Hepatocyte (in vitro differentiated cells): ENCODE measurements at regions not wholly inside any gene's neighbourhood (a gene's known extent, or its start where the extent isn't known, plus 50 kb on each side); places are given as distances from the start of the nearest gene placed in this dataset.

Source experiments
- DNase-seq: peaks from one replicate; pipeline ENCODE4 v3.0.0-alpha.2; 2016; ENCODE audit warnings: low spot score
- H2AFZ ChIP-seq: fragments of 200-600 bp; sonication (generic); 2 replicates; pipeline ENCODE4 v1.6.0; 2016; ENCODE audit warnings: antibody characterized with exemption, mild to moderate bottlenecking
- H3K27ac ChIP-seq: fragments of 200-600 bp; sonication (generic); 2 replicates; pipeline ENCODE4 v1.5.1; 2016; ENCODE audit warnings: mild to moderate bottlenecking
- H3K27me3 ChIP-seq: fragments of 200-600 bp; sonication (generic); 2 replicates; pipeline ENCODE4 v1.6.1; 2016
- H3K36me3 ChIP-seq: fragments of 200-600 bp; sonication (generic); replicated peaks from 2 replicates; pipeline ENCODE4 v1.5.1; 2016; ENCODE audit warnings: low read depth; ENCODE audit not compliant: insufficient read depth
- H3K4me1 ChIP-seq: fragments of 200-600 bp; sonication (generic); 2 replicates; pipeline ENCODE4 v1.5.1; 2016; ENCODE audit warnings: mild to moderate bottlenecking, moderate library complexity; ENCODE audit not compliant: insufficient read depth
- H3K4me2 ChIP-seq: fragments of 200-600 bp; sonication (generic); 2 replicates; pipeline ENCODE4 v1.6.0; 2016
- H3K4me3 ChIP-seq: fragments of 200-600 bp; sonication (generic); 2 replicates; pipeline ENCODE4 v1.5.1; 2016; ENCODE audit warnings: mild to moderate bottlenecking
- H3K79me2 ChIP-seq: fragments of 200-600 bp; sonication (generic); 2 replicates; pipeline ENCODE4 v1.6.0; 2017; ENCODE audit warnings: mild to moderate bottlenecking
- H3K9me2 ChIP-seq: fragments of 200-600 bp; sonication (generic); replicated peaks from 2 replicates; pipeline ENCODE4 v1.6.0; 2017; ENCODE audit warnings: mild to moderate bottlenecking; ENCODE audit not compliant: insufficient read depth
- H3K9me3 ChIP-seq: fragments of 200-600 bp; sonication (generic); 2 replicates; pipeline ENCODE4 v1.5.1; 2016; ENCODE audit warnings: low read depth, mild to moderate bottlenecking
- H4K20me1 ChIP-seq: fragments of 200-600 bp; sonication (generic); 2 replicates; pipeline ENCODE4 v1.6.0; 2016; ENCODE audit warnings: mild to moderate bottlenecking; ENCODE audit not compliant: insufficient read depth, poor library complexity, severe bottlenecking
- CTCF ChIP-seq: fragments of 200-600 bp; sonication (generic); IDR thresholded peaks from 2 replicates; pipeline ENCODE4 v1.5.1; 2016; ENCODE audit warnings: antibody characterized with exemption, mild to moderate bottlenecking; ENCODE audit not compliant: poor library complexity
- EZH2 ChIP-seq: fragments of 200-600 bp; sonication (generic); IDR thresholded peaks from 2 replicates; pipeline ENCODE4 v1.6.1; 2016; ENCODE audit warnings: antibody characterized with exemption, mild to moderate bottlenecking, borderline replicate concordance
- EZH2phosphoT487 ChIP-seq: fragments of 200-600 bp; sonication (generic); IDR thresholded peaks from one replicate; pipeline ENCODE4 v1.6.1; 2018; ENCODE audit warnings: antibody characterized with exemption, mild to moderate bottlenecking, low read depth, moderate library complexity; ENCODE audit not compliant: unreplicated experiment, severe bottlenecking
- WGBS: methylation state at CpG from one replicate; pipeline ENCODE4 v1.1.6; 2016; ENCODE audit warnings: low lambda C conversion rate; ENCODE audit errors: missing lambda C conversion rate; 5-methylcytosine and 5-hydroxymethylcytosine counted together

DNA sequence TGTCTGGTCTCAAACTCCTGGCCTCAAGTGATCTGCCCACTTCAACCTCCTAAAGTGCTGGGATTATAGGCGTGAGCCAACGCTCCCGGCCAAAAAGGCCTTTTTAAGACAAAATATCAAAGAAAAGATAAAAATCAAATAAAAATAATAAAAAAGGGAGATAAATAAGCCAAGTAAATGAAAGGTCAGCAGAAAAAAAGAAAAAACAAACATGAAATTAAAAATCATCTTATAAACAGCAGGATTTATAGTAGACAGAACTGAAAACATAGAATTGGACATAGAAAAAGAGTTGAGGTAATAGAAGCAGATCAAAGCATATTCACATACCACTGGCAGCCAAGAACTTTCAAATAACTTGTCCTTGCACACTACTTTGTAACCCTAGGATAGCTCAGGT is 983.4 kb downstream of the ROBO2 start:
- TF ChIP-seq EZH2phosphoT487 = no peak
- no peak for TF ChIP-seq EZH2
- TF ChIP-seq CTCF = no peak
- Histone ChIP-seq H3K9me2 (no peaks in the 10 kb centered on the region), H3K4me1 (no peaks in the 10 kb centered on the region), H2AFZ (no peak overlapping the region), H3K9me3 (no peaks in the 10 kb centered on the region), H3K27ac (no peak overlapping the region), H4K20me1 (no peaks in the 10 kb centered on the region), H3K27me3 (no peaks in the 10 kb centered on the region), H3K36me3 (no peaks in the 10 kb centered on the region), H3K4me2 (no peak overlapping the region), H3K4me3 (no peak overlapping the region), H3K79me2 (no peaks in the 10 kb centered on the region)
- 96% methylated on average over 3 of the region's 3 CpGs for WGBS
- DNase-seq = no peak

DNA sequence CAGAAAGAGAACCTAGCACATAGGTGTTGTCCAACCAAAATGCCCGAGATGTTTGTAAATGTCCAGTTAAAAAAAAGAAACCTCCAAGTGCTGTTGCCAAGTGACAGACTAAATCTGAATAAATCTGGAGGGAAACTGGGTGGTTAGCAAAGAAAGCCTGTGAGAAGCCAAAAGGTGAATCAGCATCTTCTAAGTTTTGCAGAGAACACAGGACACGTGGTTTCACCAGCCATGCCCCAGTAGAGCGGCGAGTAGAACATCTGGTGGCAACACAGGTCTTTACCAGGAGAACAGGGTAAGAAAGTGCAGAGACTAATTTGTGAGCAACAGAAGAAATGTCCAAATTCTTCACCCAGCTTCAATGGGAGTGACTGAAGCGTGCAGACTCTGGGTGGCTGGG is 986.0 kb downstream of the ROBO2 start:
- H2AFZ ChIP-seq = no peak overlapping the region
- no peaks in the 10 kb centered on the region for H3K9me3 ChIP-seq
- no peaks in the 10 kb centered on the region for H3K36me3 ChIP-seq
- H3K9me2 ChIP-seq = no peaks in the 10 kb centered on the region
- no peak overlapping the region for H3K4me2 ChIP-seq
- no peaks in the 10 kb centered on the region for H3K79me2 ChIP-seq
- TF ChIP-seq CTCF = no peak
- no peak for TF ChIP-seq EZH2phosphoT487
- no peak overlapping the region for H3K4me3 ChIP-seq
- H3K27me3 ChIP-seq = no peaks in the 10 kb centered on the region
- H3K4me1 ChIP-seq = no peaks in the 10 kb centered on the region
- H3K27ac ChIP-seq = no peak overlapping the region
- 92% methylated on average over 5 of the region's 5 CpGs for WGBS
- no peaks in the 10 kb centered on the region for H4K20me1 ChIP-seq
- no peak for DNase-seq

- no peaks in the 10 kb centered on the region for H4K20me1 ChIP-seq
- H3K9me3 ChIP-seq = no peaks in the 10 kb centered on the region
- no peaks in the 10 kb centered on the region for H3K4me1 ChIP-seq
- no peak overlapping the region for H3K4me3 ChIP-seq
- WGBS = 95% methylated on average over 1 of the region's 1 CpG
- H3K27me3 ChIP-seq = no peaks in the 10 kb centered on the region
- no peak overlapping the region for H2AFZ ChIP-seq
- H3K36me3 ChIP-seq = no peaks in the 10 kb centered on the region
- TF ChIP-seq EZH2 (no peak), CTCF (no peak), EZH2phosphoT487 (no peak)
- no peaks in the 10 kb centered on the region for H3K9me2 ChIP-seq
- H3K27ac ChIP-seq = no peak overlapping the region
- no peaks in the 10 kb centered on the region for H3K79me2 ChIP-seq
- DNase-seq = no peak
- no peak overlapping the region for H3K4me2 ChIP-seq
Observed at GRCh38 chr3:78026318-78026828, 986.5 kb downstream of the ROBO2 start.

GRCh38 chr3:78029775-78030174 is 989.9 kb downstream of the ROBO2 start:
- Histone ChIP-seq H3K79me2 (no peaks in the 10 kb centered on the region), H3K9me2 (no peaks in the 10 kb centered on the region), H3K27ac (no peak overlapping the region), H2AFZ (no peak overlapping the region), H3K27me3 (no peaks in the 10 kb centered on the region), H4K20me1 (no peaks in the 10 kb centered on the region), H3K9me3 (no peaks in the 10 kb centered on the region), H3K4me1 (no peaks in the 10 kb centered on the region), H3K4me2 (no peak overlapping the region), H3K4me3 (no peak overlapping the region), H3K36me3 (no peaks in the 10 kb centered on the region)
- TF ChIP-seq EZH2 (no peak), CTCF (no peak)
- DNase-seq = no peak
- 99% methylated on average over 38 of the region's 39 CpGs for WGBS
